ENCODE measurements at regions not wholly inside any gene's neighbourhood (a gene's known extent, or its start where the extent isn't known, plus 50 kb on each side); places are given as distances from the start of the nearest gene placed in this dataset.
A peak's percentile ranks its signal among the peaks of the same experiment; 100 is the strongest.

GRCh38 chr1:234768171-234768568 lies 158.2 kb upstream of the IRF2BP2 start (continued):
- TF ChIP-seq ZFY (CRISPR knock-in tag; IDR thresholded peaks at IDR 0.05) (0 out of 2 replicates have a peak, but pooled peaks have one; percentile 2), MED8 (CRISPR knock-in tag; IDR thresholded peaks at IDR 0.05; ENCODE audit: insufficient replicate concordance) (peak; percentile 80), CTCF (CRISPR knock-in tag; IDR thresholded peaks at IDR 0.05) (peak; percentile 25), EP300 (IDR thresholded peaks at IDR 0.05; ENCODE audit: low read depth in 2 of 2, low read length in 2 of 2) (peak in 1 of 2 experiments; percentile 49; a peak in 1 of 4 replicates), EP300 (CRISPR knock-in tag; IDR thresholded peaks at IDR 0.05; ENCODE audit: borderline replicate concordance) (no peak), ZFP36L1 (CRISPR knock-in tag; IDR thresholded peaks at IDR 0.05) (0 out of 2 replicates have a peak, but pooled peaks have one; percentile 33), SOX13 (IDR thresholded peaks at IDR 0.05) (peak; percentile 34; the same call in 1 of the 2 replicates), SOX13 (CRISPR knock-in tag; conservative IDR thresholded peaks at IDR 0.05 in 1 of 2, IDR thresholded peaks at IDR 0.05 in 1 of 2) (peak in 1 of 2 experiments; percentile 75; a peak in 2 of 4 replicates), SNAI1 (CRISPR knock-in tag; IDR thresholded peaks at IDR 0.05; ENCODE audit: borderline replicate concordance) (peak; percentile 68; the same call in 1 of the 2 replicates), ZKSCAN1 (IDR thresholded peaks at IDR 0.05; ENCODE audit: low read length) (no peak), TCF12 (IDR thresholded peaks at IDR 0.05) (no peak), TCF12 (CRISPR knock-in tag; IDR thresholded peaks at IDR 0.05) (0 out of 2 replicates have a peak, but pooled peaks have one; percentile 23), CENPT (CRISPR knock-in tag; IDR thresholded peaks at IDR 0.05; ENCODE audit: low read depth) (no peak), ZNF605 (CRISPR knock-in tag; IDR thresholded peaks at IDR 0.05) (no peak), ZNF441 (CRISPR knock-in tag; IDR thresholded peaks at IDR 0.05; ENCODE audit: borderline replicate concordance) (0 out of 2 replicates have a peak, but pooled peaks have one; percentile 13), ZNF883 (CRISPR knock-in tag; IDR thresholded peaks at IDR 0.05; ENCODE audit: not compliant biosample characterization) (no peak), KMT2B (CRISPR knock-in tag; IDR thresholded peaks at IDR 0.05) (0 out of 2 replicates have a peak, but pooled peaks have one; percentile 47), NR0B2 (CRISPR knock-in tag; IDR thresholded peaks at IDR 0.05) (0 out of 2 replicates have a peak, but pooled peaks have one; percentile 32), PHF20 (CRISPR knock-in tag; IDR thresholded peaks at IDR 0.05) (no peak), ZNF407 (CRISPR knock-in tag; IDR thresholded peaks at IDR 0.05; ENCODE audit: not compliant biosample characterization) (no peak)
